Smooth muscle cell (in vitro differentiated cells): ENCODE measurements at regions not wholly inside any gene's neighbourhood (a gene's known extent, or its start where the extent isn't known, plus 50 kb on each side); places are given as distances from the start of the nearest gene placed in this dataset.
A peak's percentile ranks its signal among the peaks of the same experiment; 100 is the strongest.

Experiments
- DNase-seq: peaks from one replicate; lab custom pipeline; 2025; ENCODE audit not compliant: unreplicated experiment; lab: John Stamatoyannopoulos, UW
- H2AFZ ChIP-seq: fragments of 200-600 bp; sonication (generic); 2 replicates; pipeline ENCODE4 v1.6.0; 2016; ENCODE audit warnings: antibody characterized with exemption, low read depth, mild to moderate bottlenecking
- H3F3A ChIP-seq: fragments of 200-600 bp; sonication (generic); 2 replicates; pipeline ENCODE4 v1.6.0; 2017; ENCODE audit warnings: antibody characterized with exemption, low read depth
- H3K27ac ChIP-seq: fragments of 200-600 bp; sonication (generic); 2 replicates; pipeline ENCODE4 v1.5.1; 2016; ENCODE audit warnings: low read depth, mild to moderate bottlenecking
- H3K27me3 ChIP-seq: fragments of 200-600 bp; sonication (generic); 2 replicates; pipeline ENCODE4 v1.6.1; 2016; ENCODE audit warnings: low read depth, mild to moderate bottlenecking
- H3K36me3 ChIP-seq: fragments of 200-600 bp; sonication (generic); 2 replicates; pipeline ENCODE4 v1.5.1; 2016; ENCODE audit warnings: low read depth
- H3K4me1 ChIP-seq: fragments of 200-600 bp; sonication (generic); 2 replicates; pipeline ENCODE4 v1.5.1; 2016; ENCODE audit warnings: low read depth
- H3K4me2 ChIP-seq: fragments of 200-600 bp; sonication (generic); 2 replicates; pipeline ENCODE4 v1.6.0; 2016; ENCODE audit warnings: mild to moderate bottlenecking
- H3K4me3 ChIP-seq: fragments of 200-600 bp; sonication (generic); 2 replicates; pipeline ENCODE4 v1.5.1; 2016; ENCODE audit warnings: mild to moderate bottlenecking
- H3K79me2 ChIP-seq: fragments of 200-600 bp; sonication (generic); 2 replicates; pipeline ENCODE4 v1.6.0; 2016; ENCODE audit warnings: low read depth, mild to moderate bottlenecking
- H3K9ac ChIP-seq: fragments of 200-600 bp; sonication (generic); 2 replicates; pipeline ENCODE4 v1.6.0; 2016; ENCODE audit warnings: low read depth
- H3K9me3 ChIP-seq: fragments of 200-600 bp; sonication (generic); replicated peaks from 2 replicates; pipeline ENCODE4 v1.5.1; 2016; ENCODE audit warnings: low read depth
- H4K20me1 ChIP-seq: fragments of 200-600 bp; sonication (generic); 2 replicates; pipeline ENCODE4 v1.6.0; 2016; ENCODE audit warnings: low read depth
- CTCF ChIP-seq: fragments of 200-600 bp; sonication (generic); IDR thresholded peaks from 2 replicates; pipeline ENCODE4 v1.5.1; 2017; ENCODE audit warnings: borderline replicate concordance, mild to moderate bottlenecking, antibody characterized with exemption; ENCODE audit not compliant: insufficient read depth, poor library complexity, severe bottlenecking
- WGBS: methylation state at CpG from one replicate; pipeline ENCODE4 v1.1.7; 2016; ENCODE audit warnings: low lambda C conversion rate; 5-methylcytosine and 5-hydroxymethylcytosine counted together

GRCh38 chr1:209511169-209511568 lies 72.3 kb upstream of the CAMK1G start:
- Histone ChIP-seq H3K79me2 (no peaks in the 10 kb centered on the region), H3K4me2 (no peak overlapping the region), H4K20me1 (no peaks in the 10 kb centered on the region), H3K9ac (no peak overlapping the region), H3F3A (no peaks in the 10 kb centered on the region), H3K4me3 (no peak overlapping the region), H3K4me1 (no peaks in the 10 kb centered on the region), H3K27me3 (peaks cover 22% of the 10 kb centered on the region), H2AFZ (no peak overlapping the region), H3K36me3 (no peaks in the 10 kb centered on the region), H3K9me3 (no peaks in the 10 kb centered on the region), H3K27ac (no peak overlapping the region)
- DNase-seq, result no peak
- 62% methylated on average over 3 of the region's 3 CpGs for WGBS
- TF ChIP-seq CTCF, result no peak

- H3K4me1 ChIP-seq, result peaks cover 9% of the 10 kb centered on the region
- no peak overlapping the region for H3K4me2 ChIP-seq
- no peaks in the 10 kb centered on the region for H3F3A ChIP-seq
- TF ChIP-seq CTCF, result no peak
- no peak overlapping the region for H3K4me3 ChIP-seq
- H2AFZ ChIP-seq, result no peak overlapping the region
- H3K9ac ChIP-seq, result no peak overlapping the region
- no peaks in the 10 kb centered on the region for H4K20me1 ChIP-seq
- H3K9me3 ChIP-seq, result no peaks in the 10 kb centered on the region
- H3K36me3 ChIP-seq, result no peaks in the 10 kb centered on the region
- no peak overlapping the region for H3K27ac ChIP-seq
- DNase-seq, result no peak
- WGBS, result 71% methylated on average over 6 of the region's 6 CpGs
- no peaks in the 10 kb centered on the region for H3K79me2 ChIP-seq
- H3K27me3 ChIP-seq, result peaks cover 23% of the 10 kb centered on the region
Observed at GRCh38 chr1:209512821-209513220, 70.7 kb upstream of the CAMK1G start.

- no peak for DNase-seq
Observed at GRCh38 chr1:209513226-209513625, 70.3 kb upstream of the CAMK1G start.

More at GRCh38 chr1:209513226-209513625, 70.3 kb upstream of the CAMK1G start:
- Histone ChIP-seq H2AFZ (no peak overlapping the region), H3K9me3 (no peaks in the 10 kb centered on the region), H3K79me2 (no peaks in the 10 kb centered on the region), H3K36me3 (no peaks in the 10 kb centered on the region), H3F3A (no peaks in the 10 kb centered on the region), H3K4me2 (no peak overlapping the region), H4K20me1 (no peaks in the 10 kb centered on the region), H3K4me3 (no peak overlapping the region), H3K4me1 (peaks cover 9% of the 10 kb centered on the region), H3K9ac (no peak overlapping the region), H3K27ac (no peak overlapping the region), H3K27me3 (peaks cover 23% of the 10 kb centered on the region)
- 50% methylated on average over 5 of the region's 5 CpGs for WGBS
- TF ChIP-seq CTCF, result peak; percentile 51
